HCT116 (cell line): ENCODE measurements at regions not wholly inside any gene's neighbourhood (a gene's known extent, or its start where the extent isn't known, plus 50 kb on each side); places are given as distances from the start of the nearest gene placed in this dataset.

Source experiments
- ATAC-seq: fragments of 200-7000 bp; cut with Tn5 transposase; 2 replicates; pipeline ENCODE4 v1.9.1; 2020; ENCODE audit warnings: mild to moderate bottlenecking, moderate library complexity
- BruUV-seq: library from RNA; stranded (reverse); fragments of 400-500 nt; replicated peaks from 2 replicates; lab custom pipeline; 2021; lab: Mats Ljungman, UMichigan
- CTCF ChIA-PET: fragments of 300-600 bp; sonication (Branson Sonifier 250); formaldehyde crosslinking; loops from one replicate; lab custom pipeline; 2021; ENCODE audit warnings: antibody characterized with exemption; lab: Charles Lee
- POLR2A ChIA-PET: fragments of 300-600, 350-600 bp; sonication (Branson Sonifier 250); formaldehyde crosslinking; loops from one replicate; lab custom pipeline; 2021; ENCODE audit warnings: antibody characterized with exemption; lab: Charles Lee
- RAD21 ChIA-PET, 2 experiments: fragments of 300-600 bp; sonication (Branson Sonifier 250); formaldehyde crosslinking; loops; one replicate each; lab custom pipeline; 2023; ENCODE audit warnings: low total read pairs in 2 of 2; ENCODE audit not compliant: uncharacterized antibody in 2 of 2, unreplicated experiment in 2 of 2, low non-redundant PET in 1 of 2; lab: Charles Lee
- DNase-seq: peaks from one replicate; pipeline ENCODE4 v3.0.0-alpha.2; 2010; ENCODE audit warnings: low read depth, low spot score
- H2AFZ ChIP-seq: fragments of 200-600 bp; shearing (Covaris generic), sonication (generic); 2 replicates; pipeline ENCODE4 v1.6.1; 2017; ENCODE audit warnings: low read depth, mixed run types, mixed read lengths, antibody characterized with exemption, low read length; ENCODE audit not compliant: poor library complexity, severe bottlenecking
- H3K27ac ChIP-seq: 2 replicates; pipeline ENCODE4 v1.5.1; 2012; ENCODE audit warnings: low read depth, low read length
- H3K27me3 ChIP-seq: fragments of 200-600 bp; sonication (generic); 2 replicates; pipeline ENCODE4 v1.6.1; 2016; ENCODE audit warnings: mixed run types, low read length, mixed read lengths; ENCODE audit not compliant: insufficient read depth
- H3K36me3 ChIP-seq, 2 experiments: fragments of 200-500 bp in 1 of 2; fragments of 200-600 bp in 1 of 2; sonication (Bioruptor generic) in 1 of 2; sonication (generic) in 1 of 2; 2 replicates each; pipeline versions ENCODE4 v1.5.1 to v1.6.1; 2014 to 2016; ENCODE audit warnings: low read length in 2 of 2, inconsistent platforms in 1 of 2, mixed read lengths in 1 of 2, mixed run types in 1 of 2; ENCODE audit not compliant: insufficient read depth in 2 of 2, control insufficient read depth in 1 of 2
- H3K4me1 ChIP-seq, 2 experiments: fragments of 200-600 bp in 1 of 2; sonication (generic) in 1 of 2; 2 replicates each; pipeline versions ENCODE4 v1.5.1 to v1.6.1; 2012 to 2017; ENCODE audit warnings: low read length in 2 of 2, inconsistent platforms in 1 of 2, mild to moderate bottlenecking in 1 of 2, mixed read lengths in 1 of 2, mixed run types in 1 of 2, moderate library complexity in 1 of 2; ENCODE audit not compliant: insufficient read depth in 2 of 2, control insufficient read depth in 1 of 2
- H3K4me2 ChIP-seq: fragments of 200-600 bp; sonication (generic); 2 replicates; pipeline ENCODE4 v1.6.1; 2017; ENCODE audit warnings: mixed run types, low read length, mixed read lengths
- H3K4me3 ChIP-seq, 2 experiments: fragments of 200-600 bp in 1 of 2; sonication (generic) in 1 of 2; replicated peaks in 1 of 2; 2 replicates each; pipeline ENCODE4 v1.5.1; 2011 to 2016; ENCODE audit warnings: low read length in 2 of 2, control low read depth in 1 of 2, low read depth in 1 of 2, mild to moderate bottlenecking in 1 of 2, mixed read lengths in 1 of 2, mixed run types in 1 of 2
- H3K79me2 ChIP-seq: fragments of 200-600 bp; sonication (generic); 2 replicates; pipeline ENCODE4 v1.6.1; 2017; ENCODE audit warnings: mild to moderate bottlenecking, mixed run types, low read length, moderate library complexity, mixed read lengths; ENCODE audit not compliant: insufficient read depth
- H3K9ac ChIP-seq: fragments of 200-600 bp; sonication (generic); 2 replicates; pipeline ENCODE4 v1.6.1; 2016; ENCODE audit warnings: low read length, mixed read lengths
- H3K9me2 ChIP-seq: fragments of 200-600 bp; sonication (generic), shearing (Covaris generic); 2 replicates; pipeline ENCODE4 v1.6.1; 2017; ENCODE audit warnings: mixed run types, mild to moderate bottlenecking, moderate library complexity; ENCODE audit not compliant: insufficient read depth
- H3K9me3 ChIP-seq, 2 experiments: fragments of 200-500 bp in 1 of 2; fragments of 200-600 bp in 1 of 2; sonication (Bioruptor generic) in 1 of 2; sonication (generic) in 1 of 2; 2 replicates each; pipeline ENCODE4 v1.6.1; 2014 to 2017; ENCODE audit warnings: low read length in 2 of 2, mixed read lengths in 2 of 2, inconsistent platforms in 1 of 2, low read depth in 1 of 2, mild to moderate bottlenecking in 1 of 2, mixed run types in 1 of 2, moderate library complexity in 1 of 2; ENCODE audit not compliant: control insufficient read depth in 1 of 2, insufficient read depth in 1 of 2
- H4K20me1 ChIP-seq: fragments of 200-600 bp; sonication (generic), shearing (Covaris generic); 2 replicates; pipeline ENCODE4 v1.6.1; 2017; ENCODE audit warnings: mixed run types, mild to moderate bottlenecking, moderate library complexity; ENCODE audit not compliant: insufficient read depth
- CBX3 ChIP-seq: IDR thresholded peaks from 2 replicates; pipeline ENCODE4 v1.6.1; 2012; ENCODE audit warnings: low read depth
- CEBPB ChIP-seq: IDR thresholded peaks from 2 replicates; pipeline ENCODE4 v1.6.1; 2012; ENCODE audit warnings: low read depth
- ELF1 ChIP-seq: IDR thresholded peaks from 2 replicates; pipeline ENCODE4 v1.6.1; 2012; ENCODE audit warnings: low read depth, borderline replicate concordance
- EZH2phosphoT487 ChIP-seq: fragments of 200-600 bp; IDR thresholded peaks from 2 replicates; pipeline ENCODE4 v1.6.1; 2018; ENCODE audit warnings: antibody characterized with exemption, borderline replicate concordance
- FOSL1 ChIP-seq: IDR thresholded peaks from 2 replicates; pipeline ENCODE4 v1.6.1; 2012; ENCODE audit warnings: low read depth
- JUND ChIP-seq: IDR thresholded peaks from 2 replicates; pipeline ENCODE4 v1.6.1; 2012
- POLR2AphosphoS5 ChIP-seq: IDR thresholded peaks from 2 replicates; pipeline ENCODE4 v1.6.1; 2011; ENCODE audit warnings: mild to moderate bottlenecking, low read depth, low read length, moderate library complexity
- RAD21 ChIP-seq: IDR thresholded peaks from 2 replicates; pipeline ENCODE4 v1.6.1; 2012; ENCODE audit warnings: low read depth, mild to moderate bottlenecking
- SRF ChIP-seq: IDR thresholded peaks from 2 replicates; pipeline ENCODE4 v1.6.1; 2012; ENCODE audit warnings: low read depth
- ZFX ChIP-seq: fragments of 450-650 bp; IDR thresholded peaks from 2 replicates; pipeline ENCODE4 v1.6.1; 2017
- ZNF274 ChIP-seq: fragments of 200-500 bp; sonication (Bioruptor generic); IDR thresholded peaks from 2 replicates; pipeline ENCODE4 v1.6.1; 2014; ENCODE audit warnings: mild to moderate bottlenecking, low read depth, low read length, inconsistent platforms
- intact Hi-C: fragments of 100-400 bp; cut with micrococcal nuclease; formaldehyde crosslinking; loops from 2 replicates; pipeline ENCODE4 v1.10.0; 2022
- TF ChIP-seq, protein P1 (sequence below): IDR thresholded peaks from 2 replicates; pipeline ENCODE4 v1.6.1; 2011; ENCODE audit warnings: mild to moderate bottlenecking, low read length, moderate library complexity; ENCODE audit not compliant: insufficient replicate concordance; ENCODE audit errors: extremely low read depth

DNA sequence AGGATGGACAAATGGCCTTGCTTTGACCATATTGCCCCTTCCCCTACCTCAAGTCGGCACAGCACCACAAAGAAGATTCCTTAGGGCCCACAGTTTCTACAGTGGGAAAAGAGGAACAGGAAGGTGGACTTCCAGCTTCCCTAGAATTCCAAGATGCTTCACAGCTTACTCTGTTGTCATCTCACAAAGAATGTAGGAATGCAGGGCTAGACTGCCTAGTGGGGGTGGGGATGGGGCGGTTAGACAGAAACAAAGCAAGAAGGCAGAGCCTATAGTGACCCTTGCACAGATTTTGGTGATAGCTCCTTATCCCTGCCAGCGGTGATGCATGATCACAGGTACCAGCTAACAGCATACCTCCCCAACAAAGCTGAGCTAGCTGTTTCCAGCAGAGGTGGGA is 607.6 kb upstream of the MAN1A1 start (continued):
- TF ChIP-seq, protein P1, sequence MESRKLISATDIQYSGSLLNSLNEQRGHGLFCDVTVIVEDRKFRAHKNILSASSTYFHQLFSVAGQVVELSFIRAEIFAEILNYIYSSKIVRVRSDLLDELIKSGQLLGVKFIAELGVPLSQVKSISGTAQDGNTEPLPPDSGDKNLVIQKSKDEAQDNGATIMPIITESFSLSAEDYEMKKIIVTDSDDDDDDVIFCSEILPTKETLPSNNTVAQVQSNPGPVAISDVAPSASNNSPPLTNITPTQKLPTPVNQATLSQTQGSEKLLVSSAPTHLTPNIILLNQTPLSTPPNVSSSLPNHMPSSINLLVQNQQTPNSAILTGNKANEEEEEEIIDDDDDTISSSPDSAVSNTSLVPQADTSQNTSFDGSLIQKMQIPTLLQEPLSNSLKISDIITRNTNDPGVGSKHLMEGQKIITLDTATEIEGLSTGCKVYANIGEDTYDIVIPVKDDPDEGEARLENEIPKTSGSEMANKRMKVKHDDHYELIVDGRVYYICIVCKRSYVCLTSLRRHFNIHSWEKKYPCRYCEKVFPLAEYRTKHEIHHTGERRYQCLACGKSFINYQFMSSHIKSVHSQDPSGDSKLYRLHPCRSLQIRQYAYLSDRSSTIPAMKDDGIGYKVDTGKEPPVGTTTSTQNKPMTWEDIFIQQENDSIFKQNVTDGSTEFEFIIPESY, result no peak
- TF ChIP-seq, all 23 proteins: peak for 0

DNA sequence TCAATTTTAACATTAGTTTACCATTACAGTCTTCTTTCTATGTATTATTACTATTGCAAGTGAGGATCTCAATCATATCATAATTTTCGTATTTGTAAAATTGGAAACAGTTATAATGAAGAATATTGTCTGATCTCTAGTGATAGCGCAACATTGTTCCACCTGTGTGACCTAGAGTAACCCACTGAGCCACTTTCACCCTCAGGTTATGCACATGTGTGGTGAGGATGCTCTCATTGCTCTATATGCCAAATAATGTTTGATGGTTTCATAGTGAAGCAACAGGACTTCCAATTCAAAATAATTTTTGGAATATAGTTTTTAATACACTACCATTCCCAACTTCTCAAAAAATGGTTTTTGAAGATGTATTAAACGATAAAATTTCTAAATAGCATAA is 603.1 kb upstream of the MAN1A1 start:
- Histone ChIP-seq H3K9me3 (no peaks in the 10 kb centered on the region; a peak in 1 of 4 replicates), H3K9me2 (no peaks in the 10 kb centered on the region), H3K27ac (no peak overlapping the region), H3K4me3 (no peak overlapping the region), H3K4me1 (no peaks in the 10 kb centered on the region), H3K27me3 (no peaks in the 10 kb centered on the region), H3K9ac (no peak overlapping the region), H2AFZ (no peak overlapping the region), H3K79me2 (no peaks in the 10 kb centered on the region), H4K20me1 (no peaks in the 10 kb centered on the region), H3K4me2 (no peak overlapping the region), H3K36me3 (no peaks in the 10 kb centered on the region)
- no peak for ATAC-seq
- BruUV-seq, result no TSS peak
- RAD21 ChIA-PET, result no interaction called here
- TF ChIP-seq POLR2AphosphoS5 (no peak), EZH2phosphoT487 (no peak), JUND (no peak), FOSL1 (no peak)
- DNase-seq, result no peak
- CTCF ChIA-PET, result no interaction called here
- POLR2A ChIA-PET, result no interaction called here
- intact Hi-C loops, result no loop called here

DNA sequence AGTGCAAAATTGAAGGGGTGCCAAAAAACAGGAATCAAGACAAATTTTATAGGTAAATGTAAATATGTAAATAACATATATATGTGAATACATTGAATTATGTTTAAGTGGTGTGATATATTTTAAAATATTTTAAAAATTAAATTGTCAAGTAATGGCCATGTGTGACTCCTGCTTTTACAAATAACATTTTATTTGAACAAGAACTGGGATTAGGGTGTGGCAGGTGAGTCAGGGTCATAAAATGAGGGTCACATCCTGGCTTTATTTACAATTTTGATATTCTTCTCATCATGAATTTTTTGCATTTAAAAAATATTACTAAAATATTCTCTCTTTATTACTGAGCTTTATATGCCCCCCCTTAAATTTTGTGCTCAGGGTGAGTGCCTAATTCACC is 601.1 kb upstream of the MAN1A1 start:
- TF ChIP-seq ZFX (no peak), ELF1 (no peak), ZNF274 (no peak), RAD21 (no peak), CEBPB (no peak), CBX3 (no peak), SRF (no peak)
- no peak overlapping the region for H3K4me2 ChIP-seq
- no peak overlapping the region for H3K4me3 ChIP-seq
- no TSS peak for BruUV-seq
- no peaks in the 10 kb centered on the region for H3K4me1 ChIP-seq
- ATAC-seq, result no peak
- H3K27me3 ChIP-seq, result no peaks in the 10 kb centered on the region
- H3K9me3 ChIP-seq, result no peaks in the 10 kb centered on the region; a peak in 1 of 4 replicates
- ChIA-PET RAD21 (no interaction called here), POLR2A (no interaction called here), CTCF (no interaction called here)
- H3K36me3 ChIP-seq, result no peaks in the 10 kb centered on the region
- H3K27ac ChIP-seq, result no peak overlapping the region
- H4K20me1 ChIP-seq, result no peaks in the 10 kb centered on the region
- no peaks in the 10 kb centered on the region for H3K79me2 ChIP-seq
- no peaks in the 10 kb centered on the region for H3K9me2 ChIP-seq
- H3K9ac ChIP-seq, result no peak overlapping the region
- no peak overlapping the region for H2AFZ ChIP-seq
- intact Hi-C loops, result no loop called here
- DNase-seq, result no peak
